GM12892 (cell line): ENCODE measurements at regions not wholly inside any gene's neighbourhood (a gene's known extent, or its start where the extent isn't known, plus 50 kb on each side); places are given as distances from the start of the nearest gene placed in this dataset.

ENCODE experiments used
- POLR2A ChIP-seq: IDR thresholded peaks from 2 replicates; pipeline ENCODE4 v1.6.1; 2011; ENCODE audit warnings: low read depth, low read length, control low read depth
- POLR2AphosphoS5 ChIP-seq: IDR thresholded peaks from 2 replicates; pipeline ENCODE4 v1.6.1; 2011; ENCODE audit warnings: low read depth, low read length, control low read depth
- TAF1 ChIP-seq: IDR thresholded peaks from 2 replicates; pipeline ENCODE4 v1.6.1; 2011; ENCODE audit warnings: low read depth, mild to moderate bottlenecking, control low read depth, low read length, borderline replicate concordance

DNA sequence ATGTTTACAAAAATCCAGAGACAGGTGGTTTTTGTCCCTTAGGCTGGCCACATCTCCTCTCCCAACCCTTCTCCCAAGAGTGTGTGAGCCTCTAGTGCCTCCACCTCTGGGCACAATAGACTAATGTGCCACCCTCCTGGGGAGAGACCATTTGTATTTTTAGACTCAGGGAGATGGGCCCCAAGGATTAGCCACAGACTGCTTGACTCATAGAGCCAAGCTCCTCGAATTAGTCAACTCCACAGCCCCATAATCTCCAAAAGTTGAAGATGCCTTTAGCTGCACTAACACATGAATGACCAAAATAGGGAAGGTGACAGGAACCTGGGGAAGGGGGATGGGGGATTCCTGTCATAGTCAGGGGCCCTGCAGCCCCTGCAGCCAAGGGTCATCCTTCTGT, 53.0 kb upstream of the LRRC32 start:
- TF ChIP-seq POLR2A (no peak), POLR2AphosphoS5 (no peak), TAF1 (no peak)
